ENCODE measurements at regions not wholly inside any gene's neighbourhood (a gene's known extent, or its start where the extent isn't known, plus 50 kb on each side); places are given as distances from the start of the nearest gene placed in this dataset.

- TF ChIP-seq CTCF (tag by site-specific recombination; IDR thresholded peaks at IDR 0.05): no peak
- no peak for TF ChIP-seq ZNF223 (tag by site-specific recombination; IDR thresholded peaks at IDR 0.05)
- TF ChIP-seq SP7 (tag by site-specific recombination; IDR thresholded peaks at IDR 0.05): no peak
- no peak for TF ChIP-seq ZNF423 (tag by site-specific recombination; IDR thresholded peaks at IDR 0.05)
- TF ChIP-seq ZNF529 (tag by site-specific recombination; IDR thresholded peaks at IDR 0.05; ENCODE audit: insufficient replicate concordance): no peak
- TF ChIP-seq ZNF623 (tag by site-specific recombination; IDR thresholded peaks at IDR 0.05): no peak
These were observed 197.7 kb downstream of the NRP2 start (continued) for GRCh38 chr2:205880048-205880447.

- H3K4me3 ChIP-seq (ENCODE audit: low read depth, low read length): no peak overlapping the region
- no peak overlapping the region for H3K27ac ChIP-seq (ENCODE audit: extremely low read depth, low read depth, low read length)
- POLR2A ChIA-PET: no interaction called here
- no peaks in the 10 kb centered on the region for H3K36me3 ChIP-seq (ENCODE audit: control insufficient read depth in 2 of 2, insufficient read depth in 1 of 2, low read length in 2 of 2)
- no peaks in the 10 kb centered on the region for H3K9me3 ChIP-seq (ENCODE audit: control insufficient read depth, insufficient read depth, low read depth, low read length)
- no peaks in the 10 kb centered on the region for H3K4me1 ChIP-seq (ENCODE audit: control insufficient read depth, insufficient read depth, low read length)
- CTCF ChIA-PET: interaction anchor here (0.7 to 0.8 kb wide), 2 partner anchors 102 to 331 kb away, joined by 3 to 5 read pairs; no protein-coding TSS in a partner anchor
- TF ChIP-seq SETDB1 (IDR thresholded peaks at IDR 0.05; ENCODE audit: insufficient read length, low read length) (no peak), ZNF280D (tag by site-specific recombination; IDR thresholded peaks at IDR 0.05) (no peak), ZNF23 (tag by site-specific recombination; IDR thresholded peaks at IDR 0.05; ENCODE audit: borderline replicate concordance) (no peak), ATF2 (tag by site-specific recombination; IDR thresholded peaks at IDR 0.05; ENCODE audit: low read depth) (no peak), ZNF513 (tag by site-specific recombination; IDR thresholded peaks at IDR 0.05) (no peak), ZEB2 (tag by site-specific recombination; IDR thresholded peaks at IDR 0.05) (no peak), ZNF221 (tag by site-specific recombination; IDR thresholded peaks at IDR 0.05; ENCODE audit: borderline replicate concordance) (no peak), ZNF2 (tag by site-specific recombination; IDR thresholded peaks at IDR 0.05) (no peak), ZNF610 (tag by site-specific recombination; IDR thresholded peaks at IDR 0.05; ENCODE audit: borderline replicate concordance) (no peak), KLF17 (tag by site-specific recombination; IDR thresholded peaks at IDR 0.05) (no peak), ZNF837 (tag by site-specific recombination; IDR thresholded peaks at IDR 0.05) (no peak), PRDM1 (tag by site-specific recombination; IDR thresholded peaks at IDR 0.05) (no peak), KLF9 (tag by site-specific recombination; IDR thresholded peaks at IDR 0.05; ENCODE audit: low read depth) (no peak), ZNF555 (tag by site-specific recombination; conservative IDR thresholded peaks at IDR 0.05) (no peak), ZNF639 (tag by site-specific recombination; IDR thresholded peaks at IDR 0.05) (no peak), ZNF266 (tag by site-specific recombination; IDR thresholded peaks at IDR 0.05; ENCODE audit: low read depth) (no peak), ZNF10 (tag by site-specific recombination; IDR thresholded peaks at IDR 0.05) (no peak)
These were observed 196.9 kb downstream of the NRP2 start for GRCh38 chr2:205878999-205879762.
